GM18907 (cell line): ENCODE measurements at regions not wholly inside any gene's neighbourhood (a gene's known extent, or its start where the extent isn't known, plus 50 kb on each side); places are given as distances from the start of the nearest gene placed in this dataset.
"Not testable (repeated sequence)": the region's sequence is repeated elsewhere in the genome, so short reads cannot be mapped to it uniquely, and the experiment has no call there.

ENCODE experiments used
- ATAC-seq: cut with Tn5 transposase; IDR thresholded peaks from one replicate; pipeline ENCODE4 v1.9.1; 2021; ENCODE audit warnings: mild to moderate bottlenecking, moderate library complexity; ENCODE audit not compliant: unreplicated experiment

DNA sequence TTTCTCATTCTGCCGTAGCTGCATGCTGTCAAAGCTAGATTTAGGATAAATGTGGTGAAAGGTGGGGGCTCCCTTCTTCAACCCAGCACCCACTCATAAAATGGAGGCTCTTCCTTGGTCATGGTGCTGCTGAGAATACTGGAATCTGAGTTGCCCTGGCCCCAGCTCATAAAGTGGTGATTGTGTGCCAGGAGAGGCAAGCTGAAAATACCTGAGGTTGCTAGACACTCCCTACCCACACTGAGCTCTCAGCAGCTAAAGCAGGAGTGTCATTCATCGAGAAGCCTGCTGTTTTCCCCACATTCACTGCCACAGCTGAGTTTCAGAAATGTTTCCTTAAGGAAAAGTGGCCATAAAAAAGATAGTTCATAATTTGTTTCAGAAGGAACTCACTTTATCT is 297.1 kb upstream of the RBMS1 start:
- no peak for ATAC-seq

DNA sequence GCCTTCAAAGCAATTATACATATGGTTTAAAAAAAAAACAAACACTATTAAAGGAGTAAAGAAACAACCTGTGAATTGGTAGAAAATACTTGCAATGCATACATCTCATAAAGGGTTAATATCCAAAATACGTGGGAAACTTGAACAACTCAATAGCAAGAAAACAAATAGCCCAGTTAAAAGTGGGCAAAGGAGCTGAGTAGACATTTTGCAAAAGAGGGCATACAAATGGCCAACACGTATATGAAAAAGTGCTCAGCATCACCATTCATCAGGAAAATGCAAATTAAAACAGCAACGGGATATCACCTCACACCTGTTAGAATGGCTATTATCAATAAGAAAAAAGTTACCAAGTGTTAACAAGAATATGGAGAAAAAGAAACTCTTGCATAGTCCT is 298.3 kb upstream of the RBMS1 start:
- ATAC-seq, result no peak

DNA sequence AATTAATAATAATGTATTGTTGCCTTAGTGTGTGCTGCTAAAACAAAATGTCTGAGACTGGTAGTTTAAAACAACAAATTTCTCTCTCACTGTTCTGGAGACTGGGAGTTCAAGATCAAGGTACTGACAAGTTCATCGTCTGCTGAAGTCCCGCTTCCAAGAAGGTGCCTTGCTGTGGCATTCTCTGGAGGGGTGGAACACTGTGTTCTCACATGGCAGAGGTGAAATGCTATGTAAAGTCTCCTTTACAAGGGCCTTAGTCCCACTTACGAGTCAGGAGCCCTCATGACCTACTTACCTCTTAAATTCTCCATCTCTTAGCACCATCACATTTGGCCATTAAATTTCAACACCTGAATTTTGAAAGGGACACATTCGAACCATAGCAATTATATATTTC is 299.2 kb upstream of the RBMS1 start:
- no peak for ATAC-seq

DNA sequence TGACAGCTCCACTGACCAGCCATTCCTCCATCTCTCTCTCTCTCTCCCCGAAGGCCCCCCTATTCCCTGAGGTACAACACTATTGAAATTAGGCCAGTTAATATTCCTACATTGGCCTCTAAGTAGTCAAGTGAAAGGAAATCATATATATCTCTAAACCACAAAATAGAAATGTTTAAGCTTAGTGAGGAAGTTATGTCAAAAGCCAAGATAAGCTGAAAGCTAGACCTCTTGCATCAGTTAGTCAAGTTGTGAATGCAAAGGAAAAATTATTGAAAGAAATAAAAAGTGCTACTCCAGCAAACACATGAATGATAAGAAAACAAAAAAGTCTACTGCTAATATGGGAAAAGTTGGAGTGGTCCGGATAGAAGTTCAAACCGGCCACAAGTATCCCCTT is 301.3 kb upstream of the RBMS1 start:
- ATAC-seq, result no peak

DNA sequence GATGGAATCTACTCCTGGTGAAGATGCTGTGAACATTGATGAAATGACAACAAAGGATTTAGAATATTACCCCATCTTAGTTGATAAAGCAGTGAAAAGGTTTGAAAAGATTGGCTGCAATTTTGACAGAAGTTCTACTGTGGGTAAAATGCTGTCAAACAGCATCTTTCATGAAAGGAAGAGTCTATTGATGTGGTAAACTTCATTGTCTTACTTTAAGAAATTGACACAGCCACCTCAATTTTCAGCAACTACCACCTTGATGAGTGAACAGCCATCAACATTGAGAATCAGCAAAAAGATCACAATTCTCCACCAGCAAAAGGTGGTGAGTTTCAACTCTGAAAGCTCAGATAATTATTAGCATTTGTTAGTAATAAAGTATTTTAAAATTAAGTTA is 310.3 kb upstream of the RBMS1 start:
- no peak for ATAC-seq

DNA sequence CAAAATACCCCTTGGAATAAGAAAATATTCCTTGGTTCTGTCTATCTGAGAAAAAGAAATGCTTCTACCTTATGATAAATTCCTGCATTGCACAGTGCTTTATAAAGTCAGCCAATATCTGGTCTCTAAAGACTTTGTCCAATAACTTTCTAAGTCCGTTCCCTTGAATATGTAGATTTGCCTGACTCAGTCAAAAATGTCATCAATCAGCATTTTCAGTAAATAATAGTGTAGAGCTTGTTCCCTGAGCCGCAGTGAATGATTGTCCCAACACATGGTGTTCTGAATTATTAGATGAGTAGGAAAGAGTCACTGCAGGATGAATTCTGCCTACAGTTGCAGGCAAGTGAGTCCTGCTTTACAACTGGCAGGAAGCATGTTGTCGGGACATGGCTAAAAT is 316.8 kb upstream of the RBMS1 start:
- no peak for ATAC-seq

DNA sequence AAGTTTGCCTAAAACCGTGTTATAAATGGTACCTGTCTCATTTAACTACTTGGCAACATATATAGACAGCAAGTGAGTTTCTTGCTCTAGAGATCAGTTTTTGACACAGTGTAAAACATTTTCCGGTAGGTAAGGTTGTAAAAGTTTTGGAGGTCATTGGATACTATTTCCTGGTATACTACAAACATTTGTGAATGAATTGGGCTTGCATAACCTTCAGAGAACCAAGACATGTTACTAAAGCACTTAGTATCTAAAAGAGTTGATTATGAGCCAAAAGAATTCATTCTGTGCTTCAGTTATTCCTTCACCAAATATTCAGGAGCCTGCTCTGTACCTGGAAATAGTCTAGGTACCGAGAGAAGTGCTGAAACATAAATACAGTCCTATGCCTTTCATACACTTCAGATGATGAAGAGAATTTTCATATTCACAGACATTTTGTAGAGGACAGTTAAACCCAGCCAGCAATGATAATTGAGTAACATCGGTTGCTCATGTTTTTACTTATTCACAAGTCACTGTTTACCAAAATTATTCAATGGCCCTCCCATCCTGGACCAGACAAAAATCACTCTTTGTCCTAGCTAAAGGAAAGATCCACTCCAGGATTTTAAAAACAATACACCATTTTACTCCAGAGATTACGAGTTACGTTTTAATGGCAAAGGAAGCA is 319.4 kb upstream of the RBMS1 start:
- ATAC-seq, result no peak

DNA sequence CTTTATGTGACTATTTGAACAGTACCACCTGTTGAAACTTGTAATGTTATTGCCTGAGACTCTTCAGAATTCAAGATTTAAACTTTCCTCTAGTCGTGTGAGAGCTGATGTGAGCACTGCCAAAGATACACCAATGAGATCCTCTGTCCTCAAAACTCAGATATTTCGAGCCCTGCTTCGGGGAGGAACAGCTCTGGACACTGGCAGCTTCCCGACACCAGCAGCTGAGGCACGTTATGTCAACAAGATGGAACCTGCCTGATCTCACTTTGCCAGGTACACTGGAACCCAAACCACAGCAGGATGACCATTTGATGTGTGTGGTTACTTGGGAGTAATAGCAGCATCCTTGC is 319.9 kb upstream of the RBMS1 start:
- no peak for ATAC-seq

DNA sequence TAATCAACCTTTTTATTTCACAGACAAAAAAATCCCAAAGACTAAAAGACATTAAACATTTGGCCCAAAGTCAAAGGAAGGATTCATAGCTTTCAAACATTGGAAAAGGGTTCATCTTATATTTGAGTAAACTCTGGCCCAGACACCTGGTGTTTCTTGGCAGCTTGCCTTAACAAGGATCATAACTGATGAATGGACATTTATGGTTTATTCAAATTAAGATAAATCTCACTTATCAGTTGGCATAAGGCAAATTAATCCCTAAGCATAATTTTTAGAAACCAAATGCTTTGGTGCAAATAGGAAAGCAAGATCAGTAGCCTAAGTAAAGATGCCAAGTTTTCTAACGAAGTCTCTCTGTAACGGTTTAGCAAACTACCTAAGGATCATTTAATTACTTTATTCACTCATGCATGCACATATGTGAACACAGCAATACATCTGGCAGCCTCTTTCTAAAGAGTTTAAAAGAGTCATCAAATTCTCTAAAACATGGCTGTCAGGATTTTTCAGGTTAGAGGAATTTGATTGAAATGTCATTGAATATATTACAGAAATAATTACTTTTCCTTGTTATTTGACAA is 323.4 kb upstream of the RBMS1 start:
- ATAC-seq, result no peak

DNA sequence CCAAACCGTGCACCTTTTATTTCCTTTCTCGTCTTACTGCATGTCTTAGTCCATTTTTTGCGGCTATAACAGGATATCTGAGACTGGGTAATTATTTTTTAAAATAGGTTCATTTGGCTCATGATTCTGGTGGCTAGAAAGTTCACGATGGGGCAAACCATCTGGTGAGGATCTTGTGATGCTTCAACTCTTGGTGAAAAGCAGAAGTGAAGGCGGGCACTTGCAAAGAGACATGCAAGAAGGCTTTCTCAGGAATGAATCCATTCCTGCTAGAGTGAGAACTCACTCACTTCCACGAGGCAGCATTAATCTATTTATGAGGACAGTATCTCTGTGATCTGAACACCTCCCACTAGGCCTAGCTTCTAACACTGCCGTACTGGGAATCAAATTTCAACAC is 327.1 kb upstream of the RBMS1 start:
- ATAC-seq, result no peak

DNA sequence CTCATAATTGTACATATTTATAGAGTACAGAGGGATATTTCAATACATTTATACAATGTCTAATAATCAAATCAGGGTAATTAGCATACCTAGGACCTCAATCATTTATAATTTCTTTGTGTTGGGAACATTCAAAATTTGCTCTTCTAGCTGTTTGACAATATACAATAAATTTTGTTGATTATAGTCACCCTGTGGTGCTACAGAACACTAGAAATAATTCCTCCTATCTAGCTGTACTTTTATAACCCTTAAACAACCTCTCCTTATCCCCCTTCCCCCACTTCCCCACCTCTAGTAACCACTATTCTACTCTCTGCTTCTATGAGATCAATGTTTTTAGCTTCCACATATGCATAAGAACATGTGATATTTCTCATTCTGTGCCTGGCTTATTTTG is 328.4 kb upstream of the RBMS1 start:
- no peak for ATAC-seq

DNA sequence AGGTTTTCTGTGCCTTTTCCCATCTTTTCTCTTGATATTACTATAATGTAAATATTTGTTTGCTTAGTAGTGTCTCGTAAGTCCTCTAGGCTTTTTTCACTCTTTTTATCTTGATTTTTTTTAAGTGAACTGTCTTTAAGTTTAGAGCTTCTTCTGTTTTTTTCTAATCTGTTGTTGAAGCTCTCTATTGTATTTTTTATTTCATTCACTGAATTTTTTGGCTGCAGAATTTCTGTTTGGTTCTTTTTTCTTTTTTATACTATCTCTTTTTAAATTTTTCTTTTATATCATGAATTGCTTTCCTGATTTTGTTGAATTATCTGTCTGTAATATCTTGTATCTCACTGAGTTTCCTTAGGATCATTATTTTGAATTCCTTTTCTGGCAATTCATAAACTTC is 331.8 kb upstream of the RBMS1 start:
- no peak for ATAC-seq

DNA sequence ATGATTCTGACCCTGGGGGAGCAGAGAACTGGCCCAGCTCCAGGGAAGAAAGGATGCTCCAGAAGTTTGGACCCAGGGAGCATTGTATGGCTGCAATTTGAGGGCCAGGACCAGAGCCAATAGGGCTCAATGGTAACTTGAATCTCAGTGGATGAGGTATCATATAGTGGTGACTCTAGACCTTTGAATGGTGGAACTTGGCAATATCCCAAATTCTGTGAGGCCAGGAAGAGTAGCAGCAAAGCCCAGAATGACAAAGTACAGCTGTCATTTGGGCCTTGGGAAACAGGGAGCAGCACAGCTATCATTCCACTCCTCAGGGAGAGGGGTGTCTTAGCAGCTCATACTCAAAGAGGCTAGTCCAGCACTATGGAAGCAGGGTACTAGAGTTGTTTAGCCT is 332.9 kb upstream of the RBMS1 start:
- ATAC-seq, result no peak

DNA sequence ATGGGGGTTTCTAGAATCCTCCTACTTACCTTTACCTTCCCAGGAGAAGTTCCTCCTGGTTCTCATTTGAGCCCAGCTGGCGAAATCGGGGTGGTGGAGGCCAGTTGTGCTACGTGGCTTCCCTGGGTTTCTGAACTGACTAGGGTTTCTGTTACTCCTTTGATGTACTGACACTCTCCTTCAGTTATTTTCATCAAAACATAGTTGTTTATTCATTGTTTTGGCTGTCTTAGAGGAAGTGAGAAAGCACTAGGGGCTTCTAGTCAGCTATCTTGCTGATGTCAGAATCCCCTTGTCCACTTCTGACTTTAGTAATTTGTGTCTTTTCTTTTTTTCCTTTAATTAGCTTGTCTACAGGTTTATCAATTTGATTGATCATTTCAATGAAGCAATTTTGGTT is 332.2 kb upstream of the TANK start:
- no peak for ATAC-seq

DNA sequence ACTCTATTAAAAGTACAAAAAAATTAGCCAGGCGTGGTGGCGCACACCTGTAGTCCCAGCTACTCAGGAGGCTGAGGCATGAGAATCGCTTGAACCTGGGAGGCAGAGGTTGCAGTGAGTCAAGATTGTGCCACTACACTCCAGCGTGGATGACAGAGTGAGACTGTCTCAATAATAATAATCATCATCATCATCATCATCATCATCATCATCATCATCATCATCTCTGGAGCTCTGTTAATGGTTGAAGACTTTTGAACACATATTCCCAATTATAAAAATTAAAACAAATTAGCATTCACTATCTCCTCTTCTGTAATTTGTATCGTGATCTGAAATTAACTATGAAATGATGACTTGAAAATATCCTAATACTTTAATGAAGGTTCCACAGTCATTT is 327.8 kb upstream of the TANK start:
- ATAC-seq, result not testable (repeated sequence)

DNA sequence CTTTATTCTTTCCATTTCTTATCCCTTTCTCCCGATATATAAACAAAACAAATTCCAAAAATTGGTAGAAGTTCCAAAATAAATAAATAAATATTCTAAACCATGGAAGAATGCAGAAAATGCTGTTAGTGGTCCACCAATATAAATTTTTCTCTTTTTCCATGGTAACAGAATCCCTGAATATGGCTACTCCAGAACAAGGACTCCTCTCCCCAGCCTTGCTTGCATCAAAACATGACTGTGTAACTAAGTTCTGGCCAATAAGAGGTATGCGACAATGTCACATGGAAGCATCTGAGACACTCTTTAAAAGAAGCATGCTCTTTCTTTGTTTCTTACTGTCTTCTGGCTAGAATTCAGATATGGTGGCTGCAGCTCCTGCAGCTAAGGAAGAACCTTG is 325.1 kb upstream of the TANK start:
- ATAC-seq, result no peak

DNA sequence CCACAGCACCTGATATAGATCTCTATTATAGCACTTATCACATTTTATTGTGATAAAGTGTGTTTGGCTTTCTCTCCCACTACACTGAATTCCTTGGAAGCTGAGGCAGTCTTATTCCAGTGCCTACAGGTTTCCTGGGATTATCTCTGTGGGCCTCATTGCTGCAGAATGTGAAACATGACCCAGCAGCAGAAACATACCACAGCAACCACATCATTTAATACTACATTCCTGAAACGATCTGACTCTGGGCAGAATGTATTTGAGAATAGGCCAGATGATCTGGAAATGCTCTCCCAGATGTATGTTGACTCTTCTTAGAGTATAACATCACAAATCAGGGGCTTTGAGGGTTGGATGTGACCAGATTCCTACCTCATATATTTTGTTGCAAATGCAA is 323.5 kb upstream of the TANK start:
- no peak for ATAC-seq

DNA sequence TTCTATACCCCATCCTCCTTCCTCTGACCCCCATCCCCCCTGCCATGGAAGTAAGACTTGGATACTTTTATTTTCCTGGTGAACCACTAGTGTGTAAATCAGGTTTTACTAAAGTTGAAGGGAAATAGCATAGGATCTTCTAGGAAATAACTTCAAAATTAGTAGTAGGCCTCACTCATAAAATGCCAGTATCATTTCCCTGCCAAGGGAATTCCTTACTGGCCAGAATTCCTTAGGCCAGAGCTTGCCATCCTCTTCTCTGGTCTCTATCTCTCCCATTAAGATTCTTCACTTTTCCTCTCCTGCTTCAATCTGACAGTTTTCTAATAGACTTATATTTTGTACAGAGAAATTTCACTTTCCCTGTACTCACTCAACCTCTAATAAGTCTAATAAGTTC is 322.8 kb upstream of the TANK start:
- ATAC-seq, result no peak

DNA sequence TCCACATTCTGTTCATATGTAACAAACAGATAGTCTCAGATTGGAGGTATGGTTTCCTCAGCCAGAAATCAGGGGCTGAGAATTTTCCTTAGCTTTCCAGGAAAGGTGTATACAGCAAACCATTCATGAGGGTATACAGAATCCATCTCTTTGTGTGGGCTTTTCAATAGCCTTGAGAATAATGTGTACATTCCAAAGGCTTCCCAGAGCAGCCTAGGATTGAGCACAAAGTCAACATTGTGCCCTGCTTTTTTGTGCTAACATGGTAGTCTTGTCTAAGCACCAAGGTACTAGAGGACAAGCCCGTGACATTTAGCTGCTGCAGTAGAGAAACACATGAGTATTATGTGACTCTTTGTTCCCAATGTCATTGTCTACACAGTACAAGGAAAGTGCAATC is 322.1 kb upstream of the TANK start:
- ATAC-seq, result no peak

DNA sequence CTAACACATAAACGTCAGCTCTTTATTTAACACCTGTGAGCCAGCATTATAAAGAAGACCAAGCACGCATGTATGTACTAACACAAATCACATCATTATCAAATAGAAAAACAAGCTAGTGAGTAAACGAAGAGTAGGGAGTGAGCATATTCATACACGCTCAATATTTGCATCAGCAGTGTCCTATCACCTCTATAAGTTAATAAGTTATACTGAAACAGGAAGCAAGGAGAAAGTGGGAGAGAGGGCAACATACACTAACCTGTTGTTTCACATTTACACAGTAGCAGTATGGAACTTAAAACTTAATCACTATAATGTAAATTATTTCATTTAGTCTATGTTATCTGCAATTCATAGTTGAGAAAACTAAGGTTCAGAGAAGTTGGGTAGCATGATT is 321.5 kb upstream of the TANK start:
- no peak for ATAC-seq

DNA sequence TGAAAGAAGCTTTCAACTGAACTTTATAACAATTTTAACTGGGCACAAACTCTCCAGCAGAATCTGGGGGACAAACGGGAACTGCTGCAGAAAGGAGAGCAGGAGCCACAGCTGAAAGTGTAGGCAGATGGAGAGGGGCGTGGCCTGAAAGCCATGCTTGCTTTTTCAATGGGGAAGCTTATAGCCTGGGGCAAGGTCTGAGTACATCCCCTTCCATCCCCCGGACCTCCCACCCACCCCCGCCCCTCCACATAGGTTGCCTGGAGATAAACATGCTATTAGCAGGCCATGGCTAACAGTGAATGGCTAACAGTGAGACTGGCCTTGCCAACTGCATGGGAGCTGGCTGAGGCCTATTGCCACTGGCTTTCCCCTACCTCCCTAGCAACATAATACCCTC is 317.9 kb upstream of the TANK start:
- no peak for ATAC-seq

DNA sequence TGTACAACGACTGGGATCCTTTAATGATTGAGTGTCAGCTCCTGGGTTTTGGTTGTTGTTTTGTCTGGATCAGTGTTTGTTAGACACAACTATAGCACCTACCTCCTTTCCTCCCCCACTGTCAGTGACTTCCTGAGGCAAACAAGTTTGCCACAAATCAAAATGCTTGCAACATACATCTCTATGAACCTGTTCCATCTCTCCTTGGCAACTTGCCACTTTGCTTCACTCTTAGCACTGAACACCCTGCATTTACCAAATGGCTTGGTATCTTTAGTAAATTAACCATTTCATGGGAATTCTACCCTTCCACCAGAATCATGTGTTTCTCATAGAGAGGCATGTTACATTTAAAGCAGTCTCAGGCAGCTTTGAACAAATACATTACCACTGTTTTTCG is 301.1 kb upstream of the TANK start:
- no peak for ATAC-seq

DNA sequence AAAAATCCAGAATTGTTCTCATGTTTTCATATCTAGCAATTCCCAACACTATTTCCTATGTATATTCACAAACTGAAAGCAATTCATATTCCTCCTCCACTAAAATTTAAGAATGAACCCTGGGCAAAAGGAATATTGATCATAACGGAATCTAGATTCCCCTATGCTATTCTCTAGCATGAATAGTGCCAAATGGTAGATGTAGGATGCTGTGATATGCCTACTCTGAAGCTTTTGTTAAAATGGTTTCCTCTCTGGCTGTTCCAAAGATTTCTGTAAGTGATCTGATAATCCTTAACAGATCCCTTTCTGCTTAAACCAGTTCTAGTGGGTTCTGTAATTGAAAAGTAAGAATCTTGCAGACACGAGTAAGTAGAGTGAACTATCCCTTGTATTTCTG is 298.0 kb upstream of the TANK start:
- ATAC-seq, result no peak
